ENCODE measurements at regions not wholly inside any gene's neighbourhood (a gene's known extent, or its start where the extent isn't known, plus 50 kb on each side); places are given as distances from the start of the nearest gene placed in this dataset.

GRCh38 chr4:66959207-66959606 is 586.1 kb downstream of the CENPC start:
- H3K36me3 ChIP-seq, result no peaks in the 10 kb centered on the region

GRCh38 chr4:66956852-66957251 is 588.5 kb downstream of the CENPC start:
- no peaks in the 10 kb centered on the region for H3K4me1 ChIP-seq (ENCODE audit: control insufficient read depth in 1 of 2, insufficient read depth in 1 of 2, low read depth in 1 of 2, low read length in 1 of 2)
- H3K27ac ChIP-seq, result no peak overlapping the region
- H3K36me3 ChIP-seq, result no peaks in the 10 kb centered on the region
- H3K9me3 ChIP-seq, result no peaks in the 10 kb centered on the region
- H3K27me3 ChIP-seq, result no peaks in the 10 kb centered on the region
- no peak overlapping the region for H3K4me3 ChIP-seq (ENCODE audit: low read depth in 1 of 2, low read length in 1 of 2)
- no peak for TF ChIP-seq CTCF (IDR thresholded peaks at IDR 0.05)

More at GRCh38 chr4:66959207-66959606, 586.1 kb downstream of the CENPC start:
- H3K4me1 ChIP-seq (ENCODE audit: control insufficient read depth in 1 of 2, insufficient read depth in 1 of 2, low read depth in 1 of 2, low read length in 1 of 2), result no peaks in the 10 kb centered on the region
- H3K4me3 ChIP-seq (ENCODE audit: low read depth in 1 of 2, low read length in 1 of 2), result no peak overlapping the region
- H3K27me3 ChIP-seq, result no peaks in the 10 kb centered on the region
- H3K27ac ChIP-seq, result no peak overlapping the region
- TF ChIP-seq CTCF (IDR thresholded peaks at IDR 0.05), result no peak
- H3K9me3 ChIP-seq, result no peaks in the 10 kb centered on the region

- Histone ChIP-seq H3K9me3 (no peaks in the 10 kb centered on the region), H3K27ac (no peak overlapping the region), H3K4me3 (ENCODE audit: low read depth in 1 of 2, low read length in 1 of 2) (no peak overlapping the region), H3K36me3 (no peaks in the 10 kb centered on the region), H3K27me3 (no peaks in the 10 kb centered on the region), H3K4me1 (ENCODE audit: control insufficient read depth in 1 of 2, insufficient read depth in 1 of 2, low read depth in 1 of 2, low read length in 1 of 2) (no peaks in the 10 kb centered on the region)
- no peak for TF ChIP-seq CTCF (IDR thresholded peaks at IDR 0.05)
These were observed 588.9 kb downstream of the CENPC start for GRCh38 chr4:66956426-66956825.

GRCh38 chr4:66955784-66956183 is 589.5 kb downstream of the CENPC start:
- no peaks in the 10 kb centered on the region for H3K27me3 ChIP-seq
- no peak overlapping the region for H3K4me3 ChIP-seq (ENCODE audit: low read depth in 1 of 2, low read length in 1 of 2)
- H3K9me3 ChIP-seq, result no peaks in the 10 kb centered on the region
- TF ChIP-seq CTCF (IDR thresholded peaks at IDR 0.05), result no peak
- no peak overlapping the region for H3K27ac ChIP-seq
- no peaks in the 10 kb centered on the region for H3K36me3 ChIP-seq
- no peaks in the 10 kb centered on the region for H3K4me1 ChIP-seq (ENCODE audit: control insufficient read depth in 1 of 2, insufficient read depth in 1 of 2, low read depth in 1 of 2, low read length in 1 of 2)

- Histone ChIP-seq H3K27me3 (no peaks in the 10 kb centered on the region), H3K9me3 (no peaks in the 10 kb centered on the region), H3K27ac (no peak overlapping the region), H3K4me3 (ENCODE audit: low read depth in 1 of 2, low read length in 1 of 2) (no peak overlapping the region), H3K4me1 (ENCODE audit: control insufficient read depth in 1 of 2, insufficient read depth in 1 of 2, low read depth in 1 of 2, low read length in 1 of 2) (no peaks in the 10 kb centered on the region), H3K36me3 (no peaks in the 10 kb centered on the region)
- TF ChIP-seq CTCF (IDR thresholded peaks at IDR 0.05), result no peak
These were observed 595.9 kb downstream of the CENPC start for GRCh38 chr4:66949419-66949818.

GRCh38 chr4:66946761-66947160 is 598.5 kb downstream of the CENPC start:
- H3K9me3 ChIP-seq, result no peaks in the 10 kb centered on the region
- no peak overlapping the region for H3K27ac ChIP-seq
- no peaks in the 10 kb centered on the region for H3K4me1 ChIP-seq (ENCODE audit: control insufficient read depth in 1 of 2, insufficient read depth in 1 of 2, low read depth in 1 of 2, low read length in 1 of 2)
- no peak overlapping the region for H3K4me3 ChIP-seq (ENCODE audit: low read depth in 1 of 2, low read length in 1 of 2)
- no peaks in the 10 kb centered on the region for H3K27me3 ChIP-seq
- no peaks in the 10 kb centered on the region for H3K36me3 ChIP-seq
- TF ChIP-seq CTCF (IDR thresholded peaks at IDR 0.05), result no peak
